ENCODE measurements at regions not wholly inside any gene's neighbourhood (a gene's known extent, or its start where the extent isn't known, plus 50 kb on each side); places are given as distances from the start of the nearest gene placed in this dataset.
"Not testable (repeated sequence)": the region's sequence is repeated elsewhere in the genome, so short reads cannot be mapped to it uniquely, and the experiment has no call there.

GRCh38 chr12:85575120-85576096 lies 260.8 kb downstream of the RASSF9 start:
- DNase-seq = peak; percentile 37 to 62

DNA sequence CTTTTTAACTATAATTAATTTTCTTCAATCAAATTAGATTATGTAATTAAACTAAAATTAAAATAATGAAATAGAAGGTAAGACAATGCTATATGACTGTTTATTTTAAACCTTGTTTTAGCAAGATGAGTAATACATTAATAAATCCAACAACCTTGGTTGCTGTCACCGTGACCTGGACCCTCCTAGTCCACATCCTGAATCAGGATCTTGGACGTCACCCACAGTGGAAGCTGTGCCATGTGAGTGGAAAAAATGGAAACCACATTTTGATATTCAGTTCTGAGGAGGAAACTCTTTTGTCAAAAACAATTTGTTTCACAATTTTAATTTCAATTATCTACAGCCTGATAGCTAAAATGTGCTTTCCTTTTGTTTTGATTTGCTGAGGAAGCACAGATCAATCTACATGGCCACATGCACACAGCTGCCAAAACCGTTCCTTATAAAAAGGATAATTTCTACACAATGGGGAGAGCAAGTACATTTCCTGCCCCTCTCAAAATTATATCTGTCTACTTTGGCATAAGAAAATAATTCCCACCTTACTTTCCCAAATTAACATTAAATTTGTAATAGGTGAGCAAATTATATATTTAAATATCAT lies 255.5 kb downstream of the RASSF9 start:
- DNase-seq = no peak

DNA sequence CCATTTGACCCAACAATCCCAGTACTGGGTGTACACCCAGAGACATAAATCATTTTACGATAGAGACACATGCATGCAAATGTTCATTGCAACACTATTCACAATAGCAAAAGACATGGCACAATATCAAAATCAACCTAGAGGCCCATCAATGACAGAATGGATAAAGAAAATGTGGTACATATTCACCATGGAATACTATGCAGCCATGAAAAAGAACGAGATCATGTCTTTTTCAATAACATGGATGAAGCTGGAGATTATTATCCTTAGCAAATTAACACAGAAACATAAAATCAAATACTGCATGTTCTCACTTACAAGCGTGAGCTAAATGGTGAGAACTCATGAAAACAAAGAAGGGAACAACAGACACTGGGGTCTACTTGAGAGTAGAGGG lies 249.1 kb downstream of the RASSF9 start:
- DNase-seq = no peak

- DNase-seq = no peak
Measured at GRCh38 chr12:85588221-85588620, 248.0 kb downstream of the RASSF9 start.

- DNase-seq = no peak
Measured at GRCh38 chr12:85600841-85601240, 235.4 kb downstream of the RASSF9 start.

GRCh38 chr12:85603556-85603955 lies 232.7 kb downstream of the RASSF9 start:
- no peak for DNase-seq

DNA sequence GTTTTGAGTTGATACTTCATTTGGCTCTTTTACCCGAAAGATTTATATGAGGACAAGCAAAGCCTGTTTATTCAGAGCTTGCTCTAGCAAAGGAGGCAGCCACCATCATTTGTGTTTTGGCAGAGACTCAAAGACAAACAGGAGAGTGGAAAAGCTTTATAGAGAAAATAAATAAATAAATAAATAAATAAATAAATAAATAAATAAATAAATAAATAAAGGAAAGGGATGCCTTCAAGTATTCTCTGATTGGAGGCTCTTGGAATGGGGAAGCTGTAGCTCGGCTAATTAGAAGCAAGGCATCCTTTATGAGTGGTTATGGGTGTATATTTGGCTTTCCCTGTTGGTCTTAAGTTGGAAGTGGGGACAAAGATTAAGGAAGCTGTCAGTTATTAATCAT lies 229.8 kb downstream of the RASSF9 start:
- no peak for DNase-seq

DNA sequence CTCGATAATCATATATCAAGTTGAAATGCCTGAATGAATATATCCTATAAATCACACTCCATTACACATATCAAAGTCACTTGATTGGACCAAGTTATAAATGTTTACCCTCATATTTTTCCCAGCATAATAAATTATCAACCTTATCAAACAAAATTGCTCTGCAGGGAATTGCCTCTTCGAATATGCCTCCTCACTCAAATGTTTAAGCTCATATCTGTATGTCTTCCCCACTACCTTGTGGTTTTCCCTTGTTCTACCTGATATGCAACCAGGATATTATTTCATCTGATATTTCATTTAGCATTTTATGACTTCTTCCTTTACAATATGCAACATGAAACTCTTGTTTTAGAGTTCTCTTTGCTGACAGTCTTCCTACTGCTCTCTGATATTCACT lies 226.4 kb downstream of the RASSF9 start:
- no peak for DNase-seq

GRCh38 chr12:85610194-85610593 lies 226.0 kb downstream of the RASSF9 start:
- DNase-seq = no peak

DNA sequence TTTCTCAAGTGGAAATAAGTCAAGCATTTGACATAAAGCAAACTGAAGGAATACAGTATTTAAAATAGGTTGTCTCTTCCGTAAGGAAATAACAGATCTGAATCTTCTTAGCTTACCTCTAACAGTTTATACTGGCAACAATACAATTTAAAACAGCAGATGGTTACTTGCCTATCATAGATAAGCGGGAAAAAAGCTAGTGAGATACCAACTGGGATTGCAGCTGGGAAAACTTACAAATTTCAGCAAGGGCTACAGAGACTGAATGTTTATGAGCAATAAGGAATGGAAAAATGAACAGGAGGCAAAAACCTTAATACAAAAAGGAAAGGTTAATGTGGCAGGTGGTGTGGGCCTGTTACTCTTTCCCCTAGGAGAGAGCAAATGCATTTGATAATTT lies 220.0 kb downstream of the RASSF9 start:
- no peak for DNase-seq

DNA sequence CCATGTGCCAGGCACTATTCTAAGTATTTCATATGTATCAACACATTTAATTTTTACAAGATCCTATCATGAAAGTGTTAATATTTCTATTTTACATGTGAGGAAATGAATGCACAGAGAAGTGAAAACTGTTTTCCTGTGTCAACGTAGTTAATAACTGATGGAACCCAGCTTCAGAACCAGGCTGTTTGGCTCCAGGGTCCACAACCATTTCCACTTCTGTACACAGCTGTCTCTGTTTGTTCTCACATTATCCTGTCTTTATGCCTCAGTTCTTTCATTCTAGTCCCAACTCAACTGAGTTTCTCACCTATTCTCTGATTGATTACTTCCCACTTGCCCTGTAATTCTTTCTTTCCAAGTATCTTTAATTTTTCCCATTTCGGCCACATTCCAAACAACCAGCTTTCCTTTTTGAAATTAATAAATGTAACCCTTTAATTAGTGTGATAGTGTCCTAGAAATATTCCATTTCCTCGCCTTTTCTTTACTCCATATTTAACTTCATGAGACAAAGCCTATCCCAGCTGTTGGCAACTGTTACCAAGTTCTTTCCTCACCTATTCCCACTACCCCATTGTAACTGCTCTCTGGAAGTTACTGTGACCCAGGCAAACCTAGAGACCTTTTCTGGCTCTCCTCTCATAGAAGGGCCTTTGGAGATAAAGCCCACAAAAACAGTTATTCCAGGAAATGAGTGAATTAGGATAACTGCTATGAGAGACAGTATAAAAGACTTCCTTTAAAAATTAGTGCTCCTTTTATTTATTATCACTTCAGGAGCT lies 218.7 kb downstream of the RASSF9 start:
- no peak for DNase-seq

GRCh38 chr12:85621041-85621440 lies 215.2 kb downstream of the RASSF9 start:
- DNase-seq = no peak

DNA sequence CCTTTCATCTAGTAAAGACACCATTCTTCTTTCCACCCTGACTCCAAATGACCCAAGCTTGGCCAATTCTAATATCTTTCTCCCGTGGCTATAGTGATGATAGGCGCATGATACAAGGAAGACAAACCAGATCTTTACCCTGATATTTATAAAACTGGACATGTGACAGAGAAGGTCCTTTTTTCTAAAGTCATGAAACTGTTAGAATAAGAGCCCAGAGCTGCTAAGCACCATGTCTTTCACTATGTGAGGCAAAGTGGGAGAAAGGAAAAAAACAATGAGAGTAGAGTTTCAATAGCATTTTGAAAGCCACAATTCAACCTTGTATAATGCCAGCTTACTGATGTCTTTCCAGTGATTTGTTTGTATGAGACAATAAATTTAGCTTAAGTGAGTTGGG lies 212.4 kb downstream of the RASSF9 start:
- no peak for DNase-seq

DNA sequence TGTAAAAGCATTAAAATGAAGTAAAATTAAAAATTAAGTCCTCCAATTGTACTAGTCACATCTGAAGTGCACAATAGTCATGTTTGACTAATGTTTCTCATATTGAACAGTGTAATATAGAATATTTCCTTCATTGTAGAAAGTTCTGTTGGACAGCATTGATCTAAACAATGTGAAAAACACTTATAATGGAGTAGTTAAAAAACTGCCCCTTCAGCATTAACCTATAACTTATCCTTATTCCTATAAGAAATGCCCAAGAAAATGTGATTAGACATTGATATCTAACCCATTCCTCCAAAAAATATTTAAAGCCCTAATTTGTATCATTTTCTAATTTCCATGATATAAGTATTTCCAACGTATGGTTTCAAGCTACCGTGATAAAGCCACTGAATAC lies 210.7 kb downstream of the RASSF9 start:
- DNase-seq = no peak

DNA sequence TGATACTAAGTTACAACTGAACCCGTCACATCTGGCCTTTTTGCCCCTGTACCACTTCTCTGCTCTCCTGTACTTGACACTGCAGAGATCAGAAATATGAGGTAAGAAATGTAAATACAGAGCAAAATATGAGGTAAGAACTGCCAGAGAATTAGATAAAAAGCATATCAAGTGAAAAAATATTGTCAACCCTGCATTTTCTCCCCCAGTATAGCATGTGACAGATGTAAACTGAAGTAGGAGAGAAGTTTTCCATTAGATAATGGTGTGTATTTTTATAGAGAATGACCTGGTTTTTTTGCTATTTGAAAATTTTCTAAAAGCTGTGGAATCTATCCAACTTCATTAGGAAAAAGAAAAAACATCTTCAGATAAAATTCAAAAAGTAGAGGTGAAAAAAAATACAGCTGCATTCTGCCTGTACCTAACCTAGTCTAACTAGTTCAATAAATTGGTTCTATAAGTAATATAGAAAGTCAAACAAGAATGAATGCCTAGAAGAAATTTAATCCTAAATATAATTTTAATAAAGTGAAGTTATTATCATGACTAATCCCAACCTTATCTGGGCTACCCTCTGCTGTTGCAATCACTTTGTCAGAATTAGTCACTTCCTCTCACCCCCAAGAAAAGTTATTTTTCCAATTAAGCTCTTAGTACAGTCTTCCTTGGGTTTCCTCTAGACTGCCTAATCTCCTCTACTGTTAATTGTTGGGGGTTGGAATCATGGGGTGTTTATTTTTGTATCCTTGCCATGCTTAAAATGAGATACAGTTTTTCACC lies 210.0 kb downstream of the RASSF9 start:
- DNase-seq = peak; percentile 36 to 37

DNA sequence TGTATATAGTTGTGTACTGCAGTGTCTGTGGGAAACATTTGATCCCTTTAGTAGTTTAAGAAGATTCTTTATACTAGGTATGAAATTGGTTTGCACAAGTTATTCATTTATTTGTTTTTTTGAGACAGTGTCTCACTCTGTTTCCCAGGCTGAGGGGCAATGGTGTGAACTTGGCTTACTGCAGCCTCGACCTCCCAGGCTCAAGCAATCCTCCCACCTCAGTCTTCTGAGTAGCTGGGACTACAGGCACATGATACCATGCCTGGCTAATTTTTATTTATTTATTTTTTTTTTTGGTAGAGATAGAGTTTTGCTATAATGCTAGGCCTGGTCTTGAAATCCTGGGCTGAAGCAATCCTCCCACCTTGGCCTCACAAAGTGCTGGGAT lies 209.4 kb downstream of the RASSF9 start:
- DNase-seq = no peak

GRCh38 chr12:85627584-85627983 lies 208.6 kb downstream of the RASSF9 start:
- no peak for DNase-seq

DNA sequence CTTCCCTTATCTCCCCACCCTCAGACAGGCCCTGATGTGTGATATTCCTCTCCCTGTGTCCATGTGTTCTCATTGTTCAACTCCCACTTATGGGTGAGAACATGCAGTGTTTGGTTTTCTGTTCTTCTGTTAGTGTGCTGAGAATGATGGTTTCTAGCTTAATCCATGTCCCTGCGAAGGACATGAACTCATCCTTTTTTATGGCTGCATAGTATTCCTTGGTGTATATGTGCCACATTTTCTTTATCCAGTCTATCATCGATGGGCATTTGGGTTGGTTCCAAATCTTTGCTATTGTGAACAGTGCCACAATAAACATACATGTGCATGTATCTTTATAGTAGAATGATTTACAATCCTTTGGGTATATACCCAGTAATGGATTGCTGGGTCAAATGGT lies 207.6 kb downstream of the RASSF9 start:
- DNase-seq = not testable (repeated sequence)

- DNase-seq = no peak
Measured at GRCh38 chr12:85630851-85631250, 205.4 kb downstream of the RASSF9 start.

GRCh38 chr12:85632390-85632789 lies 203.8 kb downstream of the RASSF9 start:
- peak; percentile 3 to 8 for DNase-seq

DNA sequence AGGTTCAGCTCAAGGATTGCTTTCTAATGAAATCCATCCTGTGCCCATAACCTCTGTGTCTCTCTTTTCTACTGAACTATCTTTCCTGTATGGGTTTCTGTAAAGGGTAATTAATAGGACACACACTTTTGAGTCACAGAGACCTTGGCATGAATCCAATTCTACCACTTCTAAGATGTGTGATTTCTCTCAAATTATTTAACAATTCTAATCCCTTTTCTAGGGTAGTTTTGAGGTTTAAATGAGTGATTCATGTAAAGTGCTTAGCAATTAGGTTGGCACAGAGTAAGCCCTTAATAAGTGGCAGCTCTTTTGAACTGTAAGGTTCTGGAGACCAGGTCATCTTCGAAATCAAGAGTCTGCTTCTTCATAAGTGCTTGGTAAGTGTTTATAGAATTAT lies 202.7 kb downstream of the RASSF9 start:
- no peak for DNase-seq

DNA sequence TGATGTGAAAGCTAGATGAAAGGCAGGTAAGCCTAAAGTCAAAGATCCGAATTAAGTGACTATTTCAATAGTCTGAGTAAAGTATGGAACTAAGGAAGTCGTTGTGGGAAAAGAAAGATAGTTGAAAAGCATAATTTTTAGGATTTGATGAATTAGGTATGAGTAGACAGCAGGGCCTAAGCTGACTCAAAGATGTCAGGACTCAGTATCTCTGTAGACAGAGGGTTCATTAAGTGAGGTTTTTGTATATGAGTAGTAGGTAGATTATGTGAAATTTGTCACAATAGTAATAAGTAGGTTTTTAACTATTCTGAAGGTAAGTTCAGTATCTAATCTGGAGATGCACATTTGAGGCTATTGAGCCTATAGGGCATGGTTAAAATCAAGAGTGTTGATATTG lies 196.4 kb downstream of the RASSF9 start:
- no peak for DNase-seq

DNA sequence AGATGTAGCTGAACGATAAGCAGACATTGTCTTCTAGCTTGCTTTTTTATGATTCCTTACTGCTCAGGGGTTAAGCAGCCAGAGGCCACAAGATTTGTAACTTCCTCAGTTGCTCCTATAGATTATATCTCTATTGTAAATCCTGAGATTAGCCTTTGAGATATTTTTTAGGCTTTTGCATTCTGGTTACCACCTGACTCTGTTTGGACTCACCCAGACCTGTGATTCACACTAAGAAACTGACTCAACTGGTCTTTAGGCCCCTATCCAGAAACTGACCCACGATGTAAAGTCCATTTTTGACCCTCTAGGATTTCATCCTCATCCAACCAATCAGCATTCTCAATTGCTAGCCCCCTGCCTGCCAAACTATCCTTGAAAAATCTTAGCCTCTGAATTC lies 194.4 kb downstream of the RASSF9 start:
- DNase-seq = no peak

Data from inflammatory macrophage treated with lipopolysaccharide for 1 hour (primary cell).